HG02623 (cell line): ENCODE measurements at regions not wholly inside any gene's neighbourhood (a gene's known extent, or its start where the extent isn't known, plus 50 kb on each side); places are given as distances from the start of the nearest gene placed in this dataset.

ENCODE experiments used
- ATAC-seq: cut with Tn5 transposase; IDR thresholded peaks from one replicate; pipeline ENCODE4 v1.9.1; 2021; ENCODE audit warnings: moderate library complexity; ENCODE audit not compliant: unreplicated experiment

DNA sequence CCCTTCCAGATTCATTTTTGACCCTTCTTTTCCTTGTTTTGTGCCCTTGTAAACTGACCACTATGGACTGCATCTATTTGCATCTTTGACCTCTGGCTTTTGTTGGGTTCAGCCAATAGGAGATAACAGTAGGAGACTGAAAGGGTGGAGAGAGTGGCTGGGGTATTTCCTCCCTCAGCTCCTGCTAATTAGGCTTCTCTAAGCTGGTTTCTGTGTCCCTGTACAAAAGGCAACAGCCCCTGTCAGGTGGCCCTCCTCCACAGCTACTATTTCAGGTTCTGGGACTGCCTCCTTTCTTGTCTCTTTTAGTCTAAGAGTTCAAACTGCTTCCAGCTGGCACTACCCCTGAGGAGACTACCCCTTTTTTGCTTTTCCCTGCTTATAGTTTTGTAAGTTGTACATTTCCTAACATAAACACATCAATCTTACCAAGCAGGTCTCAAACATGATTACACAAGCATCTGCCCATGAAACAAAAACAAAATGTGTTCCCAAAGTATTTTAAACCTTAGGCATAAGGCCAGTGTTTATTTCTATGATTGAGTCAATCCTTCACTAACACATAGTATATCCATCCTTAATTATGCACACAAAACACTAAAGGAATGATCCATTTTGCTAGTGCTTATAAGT, 262.0 kb upstream of the TRPM3 start:
- no peak for ATAC-seq

DNA sequence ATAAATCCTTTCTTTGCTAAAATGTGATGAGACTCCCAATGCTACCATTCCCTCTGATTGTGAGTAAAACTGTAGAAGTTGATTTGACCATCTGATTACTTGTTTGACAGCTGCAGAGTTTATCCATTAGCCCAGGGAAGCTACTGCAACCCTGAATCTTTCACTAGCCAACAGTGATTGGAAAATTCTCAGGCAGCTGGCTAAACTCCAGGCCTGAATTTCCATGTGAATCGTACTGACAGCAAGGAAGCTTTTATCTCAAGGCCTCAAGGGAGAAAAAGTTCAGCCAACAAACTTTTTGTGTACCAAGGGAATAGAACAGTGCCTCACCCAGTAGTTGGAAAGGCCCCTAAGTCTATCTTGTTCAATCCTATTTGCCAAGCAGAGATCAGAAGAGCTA, 246.7 kb upstream of the TRPM3 start:
- no peak for ATAC-seq

DNA sequence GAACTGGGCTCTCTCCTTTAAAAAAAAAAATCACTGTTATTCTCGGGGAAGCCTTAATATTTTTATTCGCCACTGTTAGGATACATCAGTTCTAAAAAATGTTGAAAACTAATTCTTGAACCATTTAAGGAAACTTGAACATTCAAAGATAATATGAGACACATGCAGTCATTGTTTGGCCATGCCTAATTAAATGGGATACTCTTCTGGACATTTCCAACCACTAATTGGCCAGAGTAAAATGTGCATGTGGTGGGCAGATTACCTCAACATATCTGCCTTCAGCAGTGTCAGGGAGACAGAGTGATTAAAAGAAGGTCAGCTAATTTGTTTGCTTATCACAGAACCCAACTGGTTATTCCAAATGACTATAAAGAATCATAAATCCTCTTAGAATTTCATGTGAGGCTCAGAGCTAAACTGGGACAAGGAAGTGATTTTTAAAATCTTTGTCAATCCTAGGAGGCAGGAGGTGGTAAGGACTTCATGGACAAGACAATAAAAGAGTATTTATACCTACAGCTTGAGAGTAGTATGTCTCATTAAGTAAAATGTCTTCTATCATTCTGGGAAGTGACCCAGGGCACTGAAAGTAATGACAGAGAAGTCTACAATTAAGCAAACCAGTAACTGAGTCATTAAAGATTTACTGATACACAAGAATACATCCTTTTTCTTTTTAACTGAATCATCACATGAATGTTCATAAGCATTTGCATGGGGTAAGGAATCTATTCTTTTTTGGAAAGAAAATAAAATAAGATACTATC, 242.9 kb upstream of the TRPM3 start:
- no peak for ATAC-seq

DNA sequence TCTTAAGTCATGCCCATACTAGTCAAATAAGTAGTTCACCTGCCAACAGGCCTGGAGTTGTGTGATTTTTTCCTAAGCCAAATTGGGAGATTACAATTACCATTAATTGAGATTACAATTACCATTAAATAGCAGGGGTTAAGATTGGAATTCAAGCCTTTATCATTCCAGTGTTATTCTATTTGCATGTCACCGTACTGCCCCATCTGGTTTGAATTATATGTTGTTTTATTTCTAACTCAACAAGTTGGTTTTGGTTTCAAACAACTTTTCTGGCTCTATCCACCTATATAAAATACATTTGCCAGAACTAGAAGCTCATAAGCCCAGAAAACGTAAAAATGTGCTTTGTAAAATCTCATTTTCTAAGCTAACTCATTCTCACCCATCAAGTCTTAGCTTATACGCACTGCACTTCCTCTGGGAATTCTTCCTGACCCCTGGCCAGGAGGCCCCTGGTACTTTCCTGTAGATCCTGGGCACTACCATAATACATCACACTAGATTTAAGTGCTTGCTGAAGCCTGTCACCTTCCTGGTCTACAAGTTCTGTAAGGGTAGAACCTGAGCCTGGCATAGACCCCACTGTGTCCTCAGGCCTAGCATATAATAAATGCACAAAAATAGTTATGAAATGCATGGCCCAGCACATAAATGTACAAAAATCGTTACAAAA, 242.0 kb upstream of the TRPM3 start:
- ATAC-seq = no peak

DNA sequence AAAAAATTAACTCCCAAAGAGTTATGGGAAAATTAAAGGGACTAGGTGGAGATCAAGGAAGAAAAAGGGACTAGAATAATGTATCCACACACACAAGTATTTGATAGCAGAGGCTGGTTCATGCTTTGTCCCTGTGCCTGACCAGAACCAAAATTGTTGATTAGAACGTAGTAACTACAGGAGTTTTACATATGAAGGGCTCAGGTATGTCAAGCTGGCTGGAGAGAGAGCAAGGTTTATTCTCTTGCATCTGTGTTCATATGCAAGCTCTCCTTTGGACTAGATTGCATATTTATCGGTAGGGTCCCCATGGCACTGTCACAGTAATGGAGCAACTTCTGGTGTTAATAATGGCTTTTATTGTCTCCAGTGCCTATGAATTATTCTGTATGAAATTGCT, 239.9 kb upstream of the TRPM3 start:
- ATAC-seq = no peak

DNA sequence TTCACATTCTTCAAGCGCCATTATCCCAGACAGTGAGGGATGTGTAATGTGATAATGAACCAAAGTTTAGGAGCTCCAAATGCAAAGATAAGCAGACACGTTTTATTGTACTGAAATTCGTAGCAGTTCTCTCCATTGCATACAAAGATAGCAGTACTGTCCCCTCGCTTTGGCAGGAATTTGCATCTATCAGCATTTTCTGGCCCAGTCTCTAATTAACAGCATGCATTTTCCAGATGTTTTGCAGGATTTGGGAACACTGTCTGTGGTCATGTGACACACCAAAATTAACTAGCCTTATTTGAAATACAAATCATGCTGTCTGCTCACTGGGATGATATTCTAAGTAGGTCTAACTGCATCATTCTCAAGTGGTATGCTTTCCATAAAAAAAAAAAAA, 235.9 kb upstream of the TRPM3 start:
- no peak for ATAC-seq

DNA sequence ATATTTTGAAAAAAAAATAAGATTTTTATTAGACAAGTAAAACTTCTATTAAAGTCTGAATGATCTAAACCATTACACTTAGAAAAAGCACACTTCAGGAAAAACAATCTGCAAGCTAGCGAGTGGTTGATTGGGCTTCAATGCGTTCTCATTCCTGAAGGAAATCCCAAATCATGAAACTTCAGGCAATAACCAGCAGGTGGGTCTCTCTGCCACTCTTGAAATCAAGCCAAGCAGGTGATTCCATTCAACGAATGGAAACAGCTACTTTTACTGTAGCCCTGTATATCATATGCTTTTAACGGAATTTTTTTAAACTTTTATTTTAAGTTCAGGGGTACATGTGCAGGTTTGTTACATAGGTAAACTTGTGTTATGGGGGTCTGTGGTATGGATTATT, 234.5 kb upstream of the TRPM3 start:
- ATAC-seq = no peak

DNA sequence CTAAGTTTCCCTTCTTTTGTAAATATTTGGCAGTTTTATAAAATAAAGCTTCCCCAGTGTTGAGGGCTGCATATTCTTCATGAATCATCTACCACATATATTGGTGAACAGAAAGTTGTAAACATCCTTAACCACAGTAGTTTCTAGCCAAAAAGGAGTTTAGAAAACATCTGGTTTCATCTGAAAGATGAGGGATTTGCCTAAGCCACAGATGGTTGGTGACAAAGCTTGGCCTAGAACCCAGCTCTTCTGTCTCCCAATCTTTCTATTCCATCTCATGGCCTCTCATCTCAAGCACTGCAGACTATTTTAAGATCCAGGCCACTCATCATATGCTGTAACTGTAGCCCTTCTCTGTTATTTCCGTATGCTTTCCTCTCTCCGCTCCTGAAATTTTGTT, 232.3 kb upstream of the TRPM3 start:
- no peak for ATAC-seq

DNA sequence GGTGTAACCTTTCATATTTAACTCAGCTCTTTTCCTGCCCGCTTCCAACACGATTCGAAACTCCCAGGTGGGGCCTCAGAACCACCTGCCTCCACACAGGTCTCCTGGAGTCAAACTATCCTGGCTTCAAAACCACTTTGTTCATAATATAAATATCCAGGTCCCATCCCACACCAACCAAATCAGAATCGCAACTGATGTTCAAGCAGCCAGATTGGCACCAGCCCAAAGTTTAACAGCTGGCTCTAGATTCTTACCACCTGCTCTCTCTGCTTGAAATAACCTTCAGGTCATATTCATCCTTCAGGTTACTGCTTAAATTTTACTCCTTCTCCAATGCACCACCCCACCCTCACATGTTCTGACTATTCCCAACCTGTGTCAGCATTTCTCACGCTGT, 231.4 kb upstream of the TRPM3 start:
- no peak for ATAC-seq

DNA sequence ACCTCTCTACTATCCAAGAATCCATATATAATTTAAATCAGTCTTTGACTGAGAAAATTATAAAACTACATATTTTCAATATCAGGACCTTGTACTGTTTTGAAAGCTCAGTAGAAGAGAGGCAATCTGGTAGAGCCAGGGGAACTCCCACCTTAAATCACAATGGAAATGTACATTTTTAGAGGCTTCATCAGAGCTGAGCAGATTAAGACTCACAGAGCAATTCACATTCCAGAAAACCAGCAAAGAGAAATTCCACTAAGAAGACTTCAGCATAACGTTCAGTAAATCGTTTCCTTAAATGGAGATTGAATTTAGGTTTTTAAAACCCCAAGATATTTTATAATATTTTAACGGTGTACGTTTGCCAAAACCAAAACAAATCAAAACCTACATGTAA, 227.8 kb upstream of the TRPM3 start:
- no peak for ATAC-seq

DNA sequence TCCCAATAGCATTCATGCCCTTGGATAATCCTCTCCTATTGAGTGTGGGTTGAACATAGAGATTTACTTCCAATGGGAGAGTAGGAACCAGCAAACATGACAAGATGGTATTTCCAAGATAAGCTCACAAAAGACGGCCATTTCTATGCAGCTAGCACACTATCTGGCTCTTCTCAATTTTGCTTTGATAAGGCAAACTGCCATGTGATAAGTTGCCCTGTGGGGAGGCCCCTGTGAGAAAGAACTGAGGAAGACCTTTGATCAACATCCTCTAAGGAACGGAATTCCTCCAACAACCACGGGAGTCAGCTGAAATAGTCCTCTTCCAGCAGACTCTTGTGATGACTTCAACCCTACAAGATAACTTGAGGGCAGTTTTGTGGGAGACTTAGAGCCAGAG, 211.9 kb upstream of the TRPM3 start:
- no peak for ATAC-seq

DNA sequence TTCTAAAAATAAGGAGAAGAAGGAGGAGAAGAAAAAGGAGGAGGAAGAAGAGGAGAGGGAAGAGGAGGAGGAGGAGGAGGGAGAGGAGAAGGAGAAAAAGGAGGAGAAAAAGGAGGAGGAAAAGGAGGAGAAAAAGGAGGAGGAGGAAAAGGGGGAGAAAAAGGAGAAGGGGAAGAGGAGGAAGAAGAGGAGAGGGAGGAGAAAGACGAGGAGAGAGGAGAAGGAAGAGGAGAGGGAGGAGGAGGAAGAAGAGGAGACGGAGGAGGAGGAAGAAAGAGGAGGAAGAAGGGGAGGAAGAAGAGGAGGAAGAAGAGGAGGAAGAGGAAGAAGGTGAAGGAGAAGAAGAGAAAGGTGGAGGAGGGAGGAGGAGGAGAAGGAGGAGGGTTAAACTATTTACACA, 210.2 kb upstream of the TRPM3 start:
- no peak for ATAC-seq

DNA sequence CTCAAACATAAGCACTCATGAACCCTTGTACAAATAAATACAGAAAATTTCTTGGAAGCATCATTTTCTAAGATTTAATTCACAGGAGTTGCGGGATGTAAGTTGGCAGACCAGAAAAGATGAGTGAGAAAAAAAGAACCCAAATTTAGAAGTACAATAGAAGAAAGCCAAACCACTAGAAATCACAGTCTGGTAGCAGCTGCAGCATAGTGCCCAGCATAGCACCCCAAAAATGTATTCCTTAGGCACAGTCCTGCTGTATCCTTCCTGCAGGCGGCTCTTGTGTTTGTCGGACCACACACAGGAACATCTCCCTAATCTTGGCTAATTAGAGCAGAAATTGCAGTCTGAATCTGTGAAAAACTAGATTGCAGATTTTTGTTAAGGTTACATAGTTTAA, 208.5 kb upstream of the TRPM3 start:
- no peak for ATAC-seq

DNA sequence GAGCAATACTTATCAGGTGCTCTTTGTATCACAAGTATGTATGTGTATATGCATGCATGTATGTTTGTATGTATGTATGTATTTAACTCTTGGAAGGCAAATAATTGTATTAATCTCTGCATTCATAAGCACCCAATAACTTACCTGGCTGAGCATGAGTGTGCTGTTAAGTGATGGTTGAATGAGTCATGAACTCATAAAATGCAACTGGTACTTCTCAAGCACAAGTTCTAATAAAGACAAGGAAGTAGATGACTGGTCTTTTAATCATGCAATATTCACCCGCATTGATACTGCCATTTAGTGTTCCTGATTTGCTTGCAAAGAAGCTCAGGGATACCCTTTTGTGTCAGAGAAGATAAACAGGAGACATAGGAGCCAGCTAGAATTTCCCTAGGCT, 204.9 kb upstream of the TRPM3 start:
- ATAC-seq = no peak

DNA sequence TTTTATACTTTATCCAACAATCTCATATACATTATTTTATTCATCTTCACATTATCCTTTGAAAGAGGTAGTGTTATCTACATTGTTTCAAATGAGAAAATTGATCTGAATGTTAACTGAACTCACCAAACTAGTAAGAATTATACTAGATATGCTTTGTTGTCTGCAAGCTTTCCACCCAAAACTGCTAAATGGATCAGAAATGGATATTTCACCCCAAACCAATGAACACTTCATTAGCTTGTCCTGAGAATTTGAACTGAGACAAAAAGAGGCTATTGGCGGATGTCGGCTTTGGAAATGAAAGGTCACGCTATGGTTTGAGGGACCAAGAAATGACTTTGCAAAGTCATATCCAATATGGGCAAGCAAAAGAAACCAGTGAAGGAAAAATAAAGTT, 201.9 kb upstream of the TRPM3 start:
- no peak for ATAC-seq

DNA sequence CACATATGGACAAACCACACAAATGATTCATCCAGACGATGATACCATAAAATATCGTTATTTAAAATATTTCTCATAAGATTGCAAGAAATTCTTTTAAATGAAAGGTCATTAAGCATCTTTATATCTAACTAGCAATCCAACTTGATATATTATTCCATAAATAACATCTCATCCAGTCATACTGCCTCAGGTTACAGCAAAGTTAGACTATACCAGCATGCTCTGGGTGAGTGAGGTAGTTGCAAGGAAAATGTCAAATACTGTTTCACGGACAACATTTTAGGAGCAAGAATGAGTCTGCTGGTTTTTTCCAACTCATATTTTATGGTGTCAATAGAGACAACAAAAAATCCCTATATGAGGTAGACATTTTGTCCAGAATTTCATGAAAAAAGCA, 200.9 kb upstream of the TRPM3 start:
- no peak for ATAC-seq

DNA sequence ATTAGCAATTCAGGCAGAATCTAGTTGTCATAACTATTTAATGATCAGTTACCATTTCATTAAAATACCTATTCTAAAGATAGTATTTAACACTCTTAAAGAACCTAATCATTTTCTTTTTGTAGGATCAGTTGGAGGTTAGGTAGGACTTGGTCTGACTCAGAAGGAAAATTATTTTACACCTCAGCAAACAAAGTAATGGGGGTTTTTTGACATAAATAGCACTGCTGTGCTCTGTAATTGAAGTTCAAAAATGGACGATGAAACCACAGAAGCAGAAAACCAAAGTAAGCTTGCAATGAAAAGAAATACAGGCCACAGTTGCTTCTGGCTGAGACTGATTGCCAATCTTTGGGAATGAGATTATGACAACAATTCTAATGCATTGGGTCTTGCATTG, 187.0 kb upstream of the TRPM3 start:
- ATAC-seq = no peak

DNA sequence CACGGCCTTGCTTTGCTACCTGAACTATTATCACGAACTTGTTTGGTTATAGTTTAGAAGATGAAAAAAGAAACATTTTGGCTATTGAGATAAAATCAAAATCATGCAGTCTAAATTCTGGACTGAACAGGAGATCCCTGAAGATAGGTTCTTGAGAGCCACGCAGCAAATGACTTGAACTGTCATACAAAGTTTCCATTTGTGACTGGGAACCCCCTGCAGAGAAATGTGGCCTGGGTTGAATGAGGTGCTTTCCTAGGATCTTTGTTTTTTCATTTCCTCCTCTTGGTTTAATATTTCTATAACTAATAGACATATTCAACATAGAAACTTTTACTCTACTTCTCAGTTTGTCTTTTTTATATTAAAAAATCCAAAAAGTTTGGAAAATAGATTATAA, 184.7 kb upstream of the TRPM3 start:
- peak; percentile 64 for ATAC-seq

DNA sequence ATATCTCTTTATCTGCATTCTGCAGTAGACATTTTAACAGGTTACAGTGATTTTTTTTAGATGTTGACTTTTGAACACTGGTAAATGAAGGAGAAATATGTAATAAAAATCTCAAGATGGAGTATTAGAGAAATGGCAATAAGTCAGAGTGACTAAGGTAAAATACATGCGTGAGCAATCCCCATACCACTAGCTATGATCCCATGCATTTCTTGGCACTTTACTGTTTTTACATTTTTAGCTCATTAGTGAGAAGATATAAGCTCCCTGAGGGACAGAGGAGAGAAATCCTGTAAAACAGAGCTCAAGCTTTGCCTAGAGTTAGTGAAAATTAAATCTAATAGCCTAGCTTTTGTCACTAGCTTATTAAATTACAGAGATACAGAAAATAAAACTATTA, 181.9 kb upstream of the TRPM3 start:
- no peak for ATAC-seq

DNA sequence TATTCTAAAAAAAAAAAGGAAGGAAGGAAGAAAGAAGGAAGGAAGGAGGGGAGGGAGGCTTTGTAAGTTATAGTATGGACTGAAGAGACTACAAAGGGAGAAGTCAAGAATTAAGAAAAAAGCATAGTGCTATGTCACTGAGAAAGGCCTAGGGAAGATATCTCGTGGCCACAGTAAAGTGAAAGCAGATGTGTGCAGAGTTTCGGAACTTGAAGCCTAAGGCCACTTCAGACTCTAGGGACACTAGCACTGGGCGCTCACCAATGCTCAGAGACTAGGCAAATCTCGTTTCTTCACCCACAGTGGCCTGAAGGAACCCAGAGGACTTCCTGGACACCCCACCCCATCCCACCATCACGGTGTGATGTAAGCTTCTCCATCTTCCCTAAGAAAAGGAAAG, 181.4 kb upstream of the TRPM3 start:
- no peak for ATAC-seq

DNA sequence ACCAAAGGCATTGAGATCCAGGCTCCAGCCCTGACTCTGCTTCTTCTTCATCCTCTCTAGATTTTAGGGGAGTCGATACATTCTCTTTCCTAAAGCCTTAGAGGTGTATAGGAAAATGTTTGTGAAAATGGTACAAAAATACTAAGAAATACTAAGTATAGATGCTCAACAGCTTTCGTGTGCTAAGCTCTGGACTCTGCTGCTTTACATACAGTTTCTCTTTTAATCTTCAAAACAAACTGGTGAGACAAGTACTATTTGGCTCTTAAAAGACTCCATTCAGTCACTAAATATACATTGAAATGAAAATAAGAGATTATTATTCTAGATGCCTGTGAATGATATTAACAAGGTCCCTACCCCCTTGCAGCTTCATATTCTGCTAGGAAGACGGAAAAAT, 174.5 kb upstream of the TRPM3 start:
- ATAC-seq = no peak

DNA sequence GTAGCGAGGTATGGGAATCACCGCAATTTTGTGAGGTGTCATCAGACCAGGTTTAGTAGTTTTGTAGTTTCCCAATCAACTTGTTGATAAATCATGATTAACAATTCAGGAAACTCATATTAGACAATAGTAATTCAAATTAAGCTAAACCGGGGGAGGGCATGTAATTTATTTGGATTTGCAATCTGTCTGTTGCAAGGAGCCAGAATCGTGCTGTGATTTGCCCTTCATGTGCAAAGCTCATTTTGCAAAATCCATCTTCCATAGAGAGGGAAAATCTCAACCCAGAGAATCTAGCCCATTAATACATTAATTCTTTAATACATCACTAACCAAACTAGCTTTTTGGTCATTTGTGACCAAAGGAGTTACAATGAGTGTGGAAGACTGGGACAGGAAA, 164.7 kb upstream of the TRPM3 start:
- no peak for ATAC-seq
